ENCODE measurements at regions not wholly inside any gene's neighbourhood (a gene's known extent, or its start where the extent isn't known, plus 50 kb on each side); places are given as distances from the start of the nearest gene placed in this dataset.

DNA sequence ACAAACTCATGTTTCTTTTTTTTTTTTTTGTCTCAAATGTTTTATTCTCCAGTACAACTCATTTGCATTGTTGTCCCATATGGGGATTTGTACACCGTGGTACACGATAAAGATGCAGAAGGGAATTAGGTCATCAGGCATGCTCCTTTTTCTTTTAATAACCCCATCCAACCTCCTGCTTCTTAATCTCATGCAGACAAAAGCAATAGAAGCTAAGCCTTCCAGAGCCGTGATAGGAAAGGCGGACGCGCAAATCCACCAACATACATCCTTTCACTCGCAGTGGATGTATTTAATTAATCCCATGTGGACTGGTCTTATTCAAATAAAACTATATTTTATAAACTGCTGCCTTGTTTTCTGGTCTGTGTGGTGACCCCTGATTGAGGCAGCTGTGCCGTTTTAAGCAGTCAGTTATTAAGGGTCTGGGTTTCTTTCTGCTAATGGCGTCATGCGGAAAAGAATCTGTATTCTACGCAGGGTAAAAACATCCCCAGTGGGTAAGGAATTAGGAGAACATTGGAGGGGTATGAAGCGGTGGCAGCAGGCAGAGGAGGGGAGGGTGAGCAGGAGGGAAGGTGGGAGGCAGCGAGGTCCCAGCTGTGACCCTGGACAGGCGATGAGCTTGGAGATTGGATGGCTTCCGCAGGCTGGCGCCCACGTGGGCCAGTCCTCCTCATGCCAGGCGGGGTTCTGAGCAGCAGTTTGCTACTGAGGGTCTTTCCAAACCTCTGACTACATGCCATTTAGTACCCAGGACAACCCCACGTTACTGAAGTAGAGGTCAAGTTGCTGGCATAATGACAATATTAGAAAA is 172.8 kb downstream of the LINC00237 start:
- Histone ChIP-seq H3K14ac (ENCODE audit: low read length) (no peak overlapping the region), H3K9ac (ENCODE audit: low read depth, low read length, poor library complexity) (no peak overlapping the region), H2BK120ac (ENCODE audit: low read depth, low read length) (no peak overlapping the region), H3K4me2 (ENCODE audit: insufficient read depth, low read length, poor library complexity, severe bottlenecking) (no peak overlapping the region), H3K9me3 (replicated peaks in 1 of 2; ENCODE audit: control insufficient read depth in 2 of 2, insufficient read depth in 1 of 2, low read depth in 1 of 2, low read length in 2 of 2) (no peaks in the 10 kb centered on the region), H2AFZ (ENCODE audit: low read length) (no peak overlapping the region), H3K27me3 (ENCODE audit: control insufficient read depth in 3 of 3, insufficient read depth in 3 of 3, low read depth in 1 of 3, low read length in 3 of 3) (peaks cover 0 to 3% (median 0%) of the 10 kb centered on the region in 3 experiments), H2AK5ac (ENCODE audit: low read depth, low read length) (no peak overlapping the region), H4K8ac (ENCODE audit: low read depth, low read length) (no peak overlapping the region), H2BK12ac (ENCODE audit: low read length) (no peak overlapping the region), H3K4me3 (ENCODE audit: low read length in 2 of 2) (no peak overlapping the region), H3K79me1 (ENCODE audit: low read depth, low read length) (no peaks in the 10 kb centered on the region), H3K27ac (replicated peaks; ENCODE audit: low read length) (no peak overlapping the region), H3K23ac (ENCODE audit: low read depth, low read length, poor library complexity) (no peak overlapping the region), H3K4me1 (ENCODE audit: control insufficient read depth in 2 of 2, insufficient read depth in 1 of 2, low read depth in 1 of 2, low read length in 2 of 2) (no peaks in the 10 kb centered on the region), H2BK5ac (ENCODE audit: low read length) (no peak overlapping the region), H4K91ac (ENCODE audit: low read depth, low read length, poor library complexity) (no peak overlapping the region), H3K18ac (ENCODE audit: low read length) (no peak overlapping the region), H3K4ac (ENCODE audit: low read length) (no peak overlapping the region), H3K36me3 (replicated peaks in 1 of 2; ENCODE audit: control insufficient read depth in 2 of 2, insufficient read depth in 2 of 2, low read length in 2 of 2) (no peaks in the 10 kb centered on the region), H2BK15ac (ENCODE audit: low read length) (no peak overlapping the region)
- no peak for DNase-seq (ENCODE audit: low spot score)
- no CpG with 5 or more reads among the region's 19 CpGs for WGBS, 2 donors (ENCODE audit: extremely low coverage in 2 of 2, insufficient read length in 2 of 2, insufficient replicate concordance in 1 of 2)

DNA sequence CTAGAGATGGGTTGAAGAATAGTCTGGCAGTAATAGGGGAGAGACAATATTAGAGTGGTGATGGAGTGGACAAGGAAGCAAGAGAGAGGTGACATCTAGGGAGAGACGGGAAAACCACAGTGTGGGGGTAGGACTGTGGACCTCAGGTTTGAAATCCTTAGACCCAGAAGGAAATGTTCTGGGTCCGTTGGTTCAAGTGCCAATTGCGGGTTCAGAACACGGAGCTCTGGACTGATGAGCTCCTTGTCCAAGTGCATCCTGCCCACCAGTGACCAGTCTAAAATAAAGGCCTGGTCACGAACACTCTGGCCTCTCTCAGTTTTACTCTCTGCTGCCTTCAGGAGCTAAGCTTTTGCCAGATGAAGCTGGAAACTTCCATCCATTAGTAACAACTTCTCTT is 174.0 kb downstream of the LINC00237 start:
- no peak overlapping the region for H4K91ac ChIP-seq (ENCODE audit: low read depth, low read length, poor library complexity)
- H3K79me1 ChIP-seq (ENCODE audit: low read depth, low read length): no peaks in the 10 kb centered on the region
- H2BK15ac ChIP-seq (ENCODE audit: low read length): no peak overlapping the region
- no CpG with 5 or more reads among the region's 5 CpGs for WGBS, 2 donors (ENCODE audit: extremely low coverage in 2 of 2, insufficient read length in 2 of 2, insufficient replicate concordance in 1 of 2)
- H3K4me1 ChIP-seq (ENCODE audit: control insufficient read depth in 2 of 2, insufficient read depth in 1 of 2, low read depth in 1 of 2, low read length in 2 of 2): no peaks in the 10 kb centered on the region
- no peak for DNase-seq (ENCODE audit: low spot score)
- no peak overlapping the region for H3K18ac ChIP-seq (ENCODE audit: low read length)
- no peak overlapping the region for H3K9ac ChIP-seq (ENCODE audit: low read depth, low read length, poor library complexity)
- H3K9me3 ChIP-seq (replicated peaks in 1 of 2; ENCODE audit: control insufficient read depth in 2 of 2, insufficient read depth in 1 of 2, low read depth in 1 of 2, low read length in 2 of 2): no peaks in the 10 kb centered on the region
- no peak overlapping the region for H2AK5ac ChIP-seq (ENCODE audit: low read depth, low read length)
- H3K23ac ChIP-seq (ENCODE audit: low read depth, low read length, poor library complexity): no peak overlapping the region
- no peak overlapping the region for H3K27ac ChIP-seq (replicated peaks; ENCODE audit: low read length)
- H3K36me3 ChIP-seq (replicated peaks in 1 of 2; ENCODE audit: control insufficient read depth in 2 of 2, insufficient read depth in 2 of 2, low read length in 2 of 2): no peaks in the 10 kb centered on the region
- no peak overlapping the region for H3K4me3 ChIP-seq (ENCODE audit: low read length in 2 of 2)
- no peak overlapping the region for H2BK5ac ChIP-seq (ENCODE audit: low read length)
- H3K4ac ChIP-seq (ENCODE audit: low read length): no peak overlapping the region
- H4K8ac ChIP-seq (ENCODE audit: low read depth, low read length): no peak overlapping the region
- no peak overlapping the region for H2BK120ac ChIP-seq (ENCODE audit: low read depth, low read length)
- H3K14ac ChIP-seq (ENCODE audit: low read length): no peak overlapping the region
- H2AFZ ChIP-seq (ENCODE audit: low read length): no peak overlapping the region
- H3K4me2 ChIP-seq (ENCODE audit: insufficient read depth, low read length, poor library complexity, severe bottlenecking): no peak overlapping the region
- no peaks in the 10 kb centered on the region for H3K27me3 ChIP-seq (ENCODE audit: control insufficient read depth in 3 of 3, insufficient read depth in 3 of 3, low read depth in 1 of 3, low read length in 3 of 3)
- no peak overlapping the region for H2BK12ac ChIP-seq (ENCODE audit: low read length)

DNA sequence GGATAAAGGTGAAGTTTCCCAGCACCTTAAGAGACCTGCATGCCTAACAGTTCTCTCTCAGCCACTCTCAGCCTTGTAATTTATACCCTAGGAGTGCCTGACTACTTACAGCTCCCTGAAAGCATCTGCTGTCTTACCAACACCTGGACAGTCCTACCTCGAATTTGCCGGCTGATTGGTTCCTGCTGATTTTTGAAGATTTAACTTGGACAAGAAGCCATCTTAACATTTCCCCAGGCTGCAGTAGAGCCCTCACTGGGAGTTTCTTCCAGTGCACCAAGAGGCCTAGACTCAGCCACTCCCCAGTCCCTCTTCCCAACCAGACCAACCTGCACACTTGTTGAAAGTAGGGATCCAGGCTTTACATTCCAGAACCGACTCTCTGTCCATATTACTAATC is 174.5 kb downstream of the LINC00237 start:
- Histone ChIP-seq H3K4ac (ENCODE audit: low read length) (no peak overlapping the region), H2BK5ac (ENCODE audit: low read length) (no peak overlapping the region), H3K23ac (ENCODE audit: low read depth, low read length, poor library complexity) (no peak overlapping the region), H2BK12ac (ENCODE audit: low read length) (no peak overlapping the region), H4K8ac (ENCODE audit: low read depth, low read length) (no peak overlapping the region), H3K4me3 (ENCODE audit: low read length in 2 of 2) (no peak overlapping the region), H3K4me2 (ENCODE audit: insufficient read depth, low read length, poor library complexity, severe bottlenecking) (no peak overlapping the region), H2BK15ac (ENCODE audit: low read length) (no peak overlapping the region), H3K27ac (replicated peaks; ENCODE audit: low read length) (no peak overlapping the region), H3K79me1 (ENCODE audit: low read depth, low read length) (no peaks in the 10 kb centered on the region), H3K9ac (ENCODE audit: low read depth, low read length, poor library complexity) (no peak overlapping the region), H3K9me3 (replicated peaks in 1 of 2; ENCODE audit: control insufficient read depth in 2 of 2, insufficient read depth in 1 of 2, low read depth in 1 of 2, low read length in 2 of 2) (no peaks in the 10 kb centered on the region), H3K18ac (ENCODE audit: low read length) (no peak overlapping the region), H3K14ac (ENCODE audit: low read length) (no peak overlapping the region), H3K36me3 (replicated peaks in 1 of 2; ENCODE audit: control insufficient read depth in 2 of 2, insufficient read depth in 2 of 2, low read length in 2 of 2) (no peaks in the 10 kb centered on the region), H4K91ac (ENCODE audit: low read depth, low read length, poor library complexity) (no peak overlapping the region), H2AK5ac (ENCODE audit: low read depth, low read length) (no peak overlapping the region), H3K4me1 (ENCODE audit: control insufficient read depth in 2 of 2, insufficient read depth in 1 of 2, low read depth in 1 of 2, low read length in 2 of 2) (peaks cover 0 to 4% of the 10 kb centered on the region in 2 donors), H2BK120ac (ENCODE audit: low read depth, low read length) (no peak overlapping the region), H2AFZ (ENCODE audit: low read length) (no peak overlapping the region), H3K27me3 (ENCODE audit: control insufficient read depth in 3 of 3, insufficient read depth in 3 of 3, low read depth in 1 of 3, low read length in 3 of 3) (no peaks in the 10 kb centered on the region)
- WGBS, 2 donors (ENCODE audit: extremely low coverage in 2 of 2, insufficient read length in 2 of 2, insufficient replicate concordance in 1 of 2): no CpG with 5 or more reads among the region's 3 CpGs
- DNase-seq (ENCODE audit: low spot score): no peak

DNA sequence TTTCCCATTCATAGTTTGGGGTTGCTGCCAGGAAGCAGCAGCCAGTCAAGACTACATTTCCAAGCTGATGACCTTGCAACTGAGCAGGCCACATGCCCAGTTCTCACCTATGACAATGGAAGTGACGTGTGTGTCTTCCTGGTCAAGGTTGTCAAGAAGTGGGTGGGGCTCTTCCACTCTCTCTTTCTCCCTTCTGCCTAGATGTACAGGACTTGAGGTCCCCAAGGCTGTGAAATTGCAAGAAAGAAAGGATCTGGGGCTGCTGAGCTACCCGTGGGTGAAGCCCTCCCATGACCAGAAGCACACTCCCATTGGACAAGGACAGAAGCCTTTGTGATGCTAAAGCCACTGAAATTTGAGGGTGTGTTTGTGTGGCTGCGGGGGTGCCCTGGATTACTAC is 175.1 kb downstream of the LINC00237 start:
- no CpG with 5 or more reads among the region's 3 CpGs for WGBS, 2 donors (ENCODE audit: extremely low coverage in 2 of 2, insufficient read length in 2 of 2, insufficient replicate concordance in 1 of 2)
- peaks cover 0 to 8% of the 10 kb centered on the region in 2 donors for H3K4me1 ChIP-seq (ENCODE audit: control insufficient read depth in 2 of 2, insufficient read depth in 1 of 2, low read depth in 1 of 2, low read length in 2 of 2)
- H2BK5ac ChIP-seq (ENCODE audit: low read length): no peak overlapping the region
- no peak overlapping the region for H2BK12ac ChIP-seq (ENCODE audit: low read length)
- H3K4me3 ChIP-seq (ENCODE audit: low read length in 2 of 2): no peak overlapping the region
- H2BK15ac ChIP-seq (ENCODE audit: low read length): no peak overlapping the region
- H3K79me1 ChIP-seq (ENCODE audit: low read depth, low read length): no peaks in the 10 kb centered on the region
- no peak overlapping the region for H2AFZ ChIP-seq (ENCODE audit: low read length)
- no peak overlapping the region for H4K8ac ChIP-seq (ENCODE audit: low read depth, low read length)
- no peak overlapping the region for H2BK120ac ChIP-seq (ENCODE audit: low read depth, low read length)
- no peak overlapping the region for H3K4ac ChIP-seq (ENCODE audit: low read length)
- no peak overlapping the region for H3K18ac ChIP-seq (ENCODE audit: low read length)
- H3K14ac ChIP-seq (ENCODE audit: low read length): no peak overlapping the region
- H2AK5ac ChIP-seq (ENCODE audit: low read depth, low read length): no peak overlapping the region
- H3K36me3 ChIP-seq (replicated peaks in 1 of 2; ENCODE audit: control insufficient read depth in 2 of 2, insufficient read depth in 2 of 2, low read length in 2 of 2): no peaks in the 10 kb centered on the region
- no peaks in the 10 kb centered on the region for H3K27me3 ChIP-seq (ENCODE audit: control insufficient read depth in 3 of 3, insufficient read depth in 3 of 3, low read depth in 1 of 3, low read length in 3 of 3)
- H3K4me2 ChIP-seq (ENCODE audit: insufficient read depth, low read length, poor library complexity, severe bottlenecking): no peak overlapping the region
- no peak overlapping the region for H3K27ac ChIP-seq (replicated peaks; ENCODE audit: low read length)
- H4K91ac ChIP-seq (ENCODE audit: low read depth, low read length, poor library complexity): no peak overlapping the region
- no peaks in the 10 kb centered on the region for H3K9me3 ChIP-seq (replicated peaks in 1 of 2; ENCODE audit: control insufficient read depth in 2 of 2, insufficient read depth in 1 of 2, low read depth in 1 of 2, low read length in 2 of 2)
- H3K9ac ChIP-seq (ENCODE audit: low read depth, low read length, poor library complexity): no peak overlapping the region
- DNase-seq (ENCODE audit: low spot score): no peak
- no peak overlapping the region for H3K23ac ChIP-seq (ENCODE audit: low read depth, low read length, poor library complexity)
